ENCODE measurements at regions not wholly inside any gene's neighbourhood (a gene's known extent, or its start where the extent isn't known, plus 50 kb on each side); places are given as distances from the start of the nearest gene placed in this dataset.

- no peaks in the 10 kb centered on the region for H3K27me3 ChIP-seq (ENCODE audit: control insufficient read depth, insufficient read depth, low read length)
- no peaks in the 10 kb centered on the region for H3K4me1 ChIP-seq (ENCODE audit: control insufficient read depth, insufficient read depth, low read length)
- H3K27ac ChIP-seq (ENCODE audit: low read length), result no peak overlapping the region
- no CpG with 5 or more reads among the region's 2 CpGs for WGBS (ENCODE audit: insufficient coverage)
- no peaks in the 10 kb centered on the region for H3K9me3 ChIP-seq (replicated peaks; ENCODE audit: control insufficient read depth, low read depth, low read length)
- DNase-seq, result no peak
- no peaks in the 10 kb centered on the region for H3K36me3 ChIP-seq (ENCODE audit: control insufficient read depth, insufficient read depth, low read length)
- H3K4me3 ChIP-seq (ENCODE audit: low read length), result no peak overlapping the region
Measured at GRCh38 chr1:208369045-208369444, 124.9 kb upstream of the PLXNA2 start.

- no peak for DNase-seq
- no peaks in the 10 kb centered on the region for H3K9me3 ChIP-seq (replicated peaks; ENCODE audit: control insufficient read depth, low read depth, low read length)
- no peak overlapping the region for H3K4me3 ChIP-seq (ENCODE audit: low read length)
- H3K27ac ChIP-seq (ENCODE audit: low read length), result no peak overlapping the region
- H3K36me3 ChIP-seq (ENCODE audit: control insufficient read depth, insufficient read depth, low read length), result no peaks in the 10 kb centered on the region
- 58% methylated on average over 2 of the region's 2 CpGs for WGBS (ENCODE audit: insufficient coverage)
- H3K4me1 ChIP-seq (ENCODE audit: control insufficient read depth, insufficient read depth, low read length), result no peaks in the 10 kb centered on the region
- H3K27me3 ChIP-seq (ENCODE audit: control insufficient read depth, insufficient read depth, low read length), result no peaks in the 10 kb centered on the region
Measured at GRCh38 chr1:208369658-208370057, 125.5 kb upstream of the PLXNA2 start.

- WGBS (ENCODE audit: insufficient coverage), result 92% methylated on average over 5 of the region's 6 CpGs
- Histone ChIP-seq H3K27ac (ENCODE audit: low read length) (no peak overlapping the region), H3K4me3 (ENCODE audit: low read length) (no peak overlapping the region), H3K27me3 (ENCODE audit: control insufficient read depth, insufficient read depth, low read length) (no peaks in the 10 kb centered on the region), H3K9me3 (replicated peaks; ENCODE audit: control insufficient read depth, low read depth, low read length) (no peaks in the 10 kb centered on the region), H3K36me3 (ENCODE audit: control insufficient read depth, insufficient read depth, low read length) (no peaks in the 10 kb centered on the region), H3K4me1 (ENCODE audit: control insufficient read depth, insufficient read depth, low read length) (no peaks in the 10 kb centered on the region)
- no peak for DNase-seq
Measured at GRCh38 chr1:208374391-208374941, 130.3 kb upstream of the PLXNA2 start.

- 60% methylated on average over 1 of the region's 1 CpG for WGBS (ENCODE audit: insufficient coverage)
- DNase-seq, result no peak
- no peak overlapping the region for H3K27ac ChIP-seq (ENCODE audit: low read length)
- no peaks in the 10 kb centered on the region for H3K9me3 ChIP-seq (replicated peaks; ENCODE audit: control insufficient read depth, low read depth, low read length)
- H3K27me3 ChIP-seq (ENCODE audit: control insufficient read depth, insufficient read depth, low read length), result no peaks in the 10 kb centered on the region
- no peak overlapping the region for H3K4me3 ChIP-seq (ENCODE audit: low read length)
- no peaks in the 10 kb centered on the region for H3K36me3 ChIP-seq (ENCODE audit: control insufficient read depth, insufficient read depth, low read length)
- no peaks in the 10 kb centered on the region for H3K4me1 ChIP-seq (ENCODE audit: control insufficient read depth, insufficient read depth, low read length)
Measured at GRCh38 chr1:208381481-208381880, 137.3 kb upstream of the PLXNA2 start.

GRCh38 chr1:208387908-208388811 lies 144.0 kb upstream of the PLXNA2 start:
- Histone ChIP-seq H3K36me3 (ENCODE audit: control insufficient read depth, insufficient read depth, low read length) (no peaks in the 10 kb centered on the region), H3K27me3 (ENCODE audit: control insufficient read depth, insufficient read depth, low read length) (no peaks in the 10 kb centered on the region), H3K9me3 (replicated peaks; ENCODE audit: control insufficient read depth, low read depth, low read length) (no peaks in the 10 kb centered on the region), H3K4me1 (ENCODE audit: control insufficient read depth, insufficient read depth, low read length) (peaks cover 9% of the 10 kb centered on the region), H3K4me3 (ENCODE audit: low read length) (no peak overlapping the region), H3K27ac (ENCODE audit: low read length) (peak overlapping the region; percentile 73)
- WGBS (ENCODE audit: insufficient coverage), result 23% methylated on average over 4 of the region's 9 CpGs
- DNase-seq, result peak; percentile 60

- Histone ChIP-seq H3K4me1 (ENCODE audit: control insufficient read depth, insufficient read depth, low read length) (peaks cover 4% of the 10 kb centered on the region), H3K9me3 (replicated peaks; ENCODE audit: control insufficient read depth, low read depth, low read length) (no peaks in the 10 kb centered on the region), H3K27ac (ENCODE audit: low read length) (no peak overlapping the region), H3K36me3 (ENCODE audit: control insufficient read depth, insufficient read depth, low read length) (no peaks in the 10 kb centered on the region), H3K27me3 (ENCODE audit: control insufficient read depth, insufficient read depth, low read length) (no peaks in the 10 kb centered on the region), H3K4me3 (ENCODE audit: low read length) (no peak overlapping the region)
- 86% methylated on average over 3 of the region's 3 CpGs for WGBS (ENCODE audit: insufficient coverage)
- no peak for DNase-seq
Measured at GRCh38 chr1:208393416-208393815, 149.2 kb upstream of the PLXNA2 start.

- Histone ChIP-seq H3K27ac (ENCODE audit: low read length) (no peak overlapping the region), H3K27me3 (ENCODE audit: control insufficient read depth, insufficient read depth, low read length) (no peaks in the 10 kb centered on the region), H3K4me1 (ENCODE audit: control insufficient read depth, insufficient read depth, low read length) (no peaks in the 10 kb centered on the region), H3K36me3 (ENCODE audit: control insufficient read depth, insufficient read depth, low read length) (no peaks in the 10 kb centered on the region), H3K4me3 (ENCODE audit: low read length) (no peak overlapping the region), H3K9me3 (replicated peaks; ENCODE audit: control insufficient read depth, low read depth, low read length) (no peaks in the 10 kb centered on the region)
- no peak for DNase-seq
- WGBS (ENCODE audit: insufficient coverage), result 100% methylated on average over 1 of the region's 1 CpG
Measured at GRCh38 chr1:208393826-208394225, 149.6 kb upstream of the PLXNA2 start.

GRCh38 chr1:208397286-208397685 lies 153.1 kb upstream of the PLXNA2 start:
- WGBS (ENCODE audit: insufficient coverage), result no CpG with 5 or more reads among the region's 5 CpGs
- H3K27ac ChIP-seq (ENCODE audit: low read length), result no peak overlapping the region
- H3K4me1 ChIP-seq (ENCODE audit: control insufficient read depth, insufficient read depth, low read length), result no peaks in the 10 kb centered on the region
- no peaks in the 10 kb centered on the region for H3K36me3 ChIP-seq (ENCODE audit: control insufficient read depth, insufficient read depth, low read length)
- DNase-seq, result no peak
- no peaks in the 10 kb centered on the region for H3K9me3 ChIP-seq (replicated peaks; ENCODE audit: control insufficient read depth, low read depth, low read length)
- H3K27me3 ChIP-seq (ENCODE audit: control insufficient read depth, insufficient read depth, low read length), result no peaks in the 10 kb centered on the region
- no peak overlapping the region for H3K4me3 ChIP-seq (ENCODE audit: low read length)

- WGBS (ENCODE audit: insufficient coverage), result no CpG with 5 or more reads among the region's 2 CpGs
- Histone ChIP-seq H3K27ac (ENCODE audit: low read length) (no peak overlapping the region), H3K9me3 (replicated peaks; ENCODE audit: control insufficient read depth, low read depth, low read length) (no peaks in the 10 kb centered on the region), H3K4me1 (ENCODE audit: control insufficient read depth, insufficient read depth, low read length) (no peaks in the 10 kb centered on the region), H3K4me3 (ENCODE audit: low read length) (no peak overlapping the region), H3K36me3 (ENCODE audit: control insufficient read depth, insufficient read depth, low read length) (no peaks in the 10 kb centered on the region), H3K27me3 (ENCODE audit: control insufficient read depth, insufficient read depth, low read length) (no peaks in the 10 kb centered on the region)
- DNase-seq, result no peak
Measured at GRCh38 chr1:208405014-208405413, 160.8 kb upstream of the PLXNA2 start.

- WGBS (ENCODE audit: insufficient coverage), result no CpG with 5 or more reads among the region's 3 CpGs
- Histone ChIP-seq H3K9me3 (replicated peaks; ENCODE audit: control insufficient read depth, low read depth, low read length) (no peaks in the 10 kb centered on the region), H3K36me3 (ENCODE audit: control insufficient read depth, insufficient read depth, low read length) (no peaks in the 10 kb centered on the region), H3K4me3 (ENCODE audit: low read length) (no peak overlapping the region), H3K27ac (ENCODE audit: low read length) (no peak overlapping the region), H3K27me3 (ENCODE audit: control insufficient read depth, insufficient read depth, low read length) (no peaks in the 10 kb centered on the region), H3K4me1 (ENCODE audit: control insufficient read depth, insufficient read depth, low read length) (no peaks in the 10 kb centered on the region)
- DNase-seq, result no peak
Measured at GRCh38 chr1:208409176-208409575, 165.0 kb upstream of the PLXNA2 start.
